GOT3 (cell line): ENCODE measurements at regions not wholly inside any gene's neighbourhood (a gene's known extent, or its start where the extent isn't known, plus 50 kb on each side); places are given as distances from the start of the nearest gene placed in this dataset.
"Not testable (repeated sequence)": the region's sequence is repeated elsewhere in the genome, so short reads cannot be mapped to it uniquely, and the experiment has no call there.

Experiments
- DNase-seq: peaks from one replicate; lab custom pipeline; 2025; ENCODE audit warnings: mixed read lengths; lab: John Stamatoyannopoulos, UW

DNA sequence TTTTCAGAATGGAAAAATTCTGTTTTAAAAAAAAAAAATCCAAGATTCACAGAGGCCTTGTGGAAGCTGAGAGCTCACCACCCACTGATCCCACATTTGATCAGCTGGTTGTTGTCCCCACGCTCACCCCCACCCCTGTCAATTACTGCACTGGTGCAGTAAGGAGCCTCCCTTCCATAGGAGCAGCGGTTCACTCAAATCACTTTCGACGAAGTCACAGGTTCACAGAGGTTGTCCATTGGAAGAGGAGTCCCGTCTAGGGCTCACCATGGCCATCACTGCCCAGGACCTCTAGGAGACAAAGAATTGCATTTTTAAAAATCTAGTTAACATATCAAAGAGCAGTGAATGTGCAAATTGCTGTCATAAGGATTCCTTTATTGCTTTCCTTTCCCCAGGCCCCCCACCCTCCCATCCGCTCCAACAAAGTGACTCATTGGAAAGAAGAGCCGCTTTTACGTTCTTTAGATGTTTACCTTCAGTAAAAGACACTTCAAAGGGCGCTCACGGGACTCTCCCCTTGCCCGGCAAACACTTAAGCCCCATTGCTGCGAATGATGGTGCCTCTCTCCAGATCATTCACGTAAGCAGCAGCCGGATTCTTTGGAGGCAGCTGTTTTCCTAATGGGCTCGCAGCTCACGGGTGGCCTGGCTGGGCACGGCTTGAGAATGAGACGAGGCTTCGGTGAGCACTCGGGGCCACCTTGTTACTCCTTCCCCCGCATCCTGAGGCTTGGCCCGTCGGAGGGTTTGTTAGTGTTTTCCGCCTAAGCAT lies 165.5 kb upstream of the SALL3 start:
- no peak for DNase-seq

DNA sequence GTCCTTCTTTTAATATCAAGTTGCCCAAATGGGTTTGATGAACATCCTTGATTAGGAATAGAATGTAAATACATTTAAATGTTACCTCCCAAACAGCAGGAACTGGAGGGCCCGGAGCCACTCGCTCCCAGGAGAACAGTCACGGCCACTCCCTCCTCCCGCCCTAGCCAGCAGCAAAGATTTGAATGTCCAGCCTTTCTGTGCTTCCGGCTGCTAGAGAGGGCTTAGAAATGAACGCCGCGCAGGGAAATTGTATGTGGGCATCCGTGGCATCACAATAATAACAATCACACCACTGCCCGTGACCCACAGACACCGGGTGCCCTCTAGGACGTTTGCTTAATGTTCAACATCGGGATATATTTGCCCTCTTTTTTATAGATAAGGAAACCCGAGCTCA lies 164.9 kb upstream of the SALL3 start:
- DNase-seq = no peak

- DNase-seq = no peak
Observed at GRCh38 chr18:78816114-78816513, 163.5 kb upstream of the SALL3 start.

DNA sequence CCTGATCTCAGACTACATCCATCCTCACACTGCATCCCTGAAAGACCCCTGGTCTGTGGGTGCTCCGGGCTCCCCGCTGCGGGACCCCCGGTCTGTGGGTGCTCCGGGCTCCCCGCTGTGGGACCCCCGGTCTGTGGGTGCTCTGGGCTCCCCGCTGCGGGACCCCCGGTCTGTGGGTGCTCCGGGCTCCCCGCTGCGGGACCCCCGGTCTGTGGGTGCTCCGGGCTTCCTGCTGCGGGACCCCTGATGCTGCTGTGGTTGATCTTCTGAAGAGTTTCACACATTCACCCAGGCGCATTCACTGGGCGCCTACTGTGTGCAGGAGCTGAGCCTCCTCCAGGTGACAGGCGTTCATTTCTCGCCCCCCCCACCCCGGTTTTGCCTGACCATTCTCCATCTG lies 162.7 kb upstream of the SALL3 start:
- DNase-seq = no peak

DNA sequence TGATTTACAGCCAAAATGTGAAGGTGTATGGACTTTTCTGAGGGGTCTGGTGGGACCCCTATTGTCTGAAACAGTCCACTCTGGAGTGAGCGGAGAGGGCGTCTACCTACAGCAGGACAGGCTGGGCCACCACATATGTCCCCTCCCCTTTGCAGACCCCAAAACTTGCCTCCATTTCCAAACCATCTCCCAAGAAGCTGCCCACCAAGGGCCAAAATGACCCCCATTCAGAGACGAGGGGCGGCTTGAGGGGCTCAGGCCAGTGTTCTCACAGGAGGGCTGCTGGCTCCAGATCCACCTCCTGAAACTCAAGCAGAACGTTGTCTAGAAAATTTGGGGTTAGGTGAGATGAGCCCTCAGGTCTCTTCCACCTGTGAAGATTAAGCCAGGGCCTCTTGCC lies 161.1 kb upstream of the SALL3 start:
- no peak for DNase-seq

- no peak for DNase-seq
Observed at GRCh38 chr18:78818961-78819360, 160.7 kb upstream of the SALL3 start.

- DNase-seq = no peak
Observed at GRCh38 chr18:78820161-78820834, 159.3 kb upstream of the SALL3 start.

DNA sequence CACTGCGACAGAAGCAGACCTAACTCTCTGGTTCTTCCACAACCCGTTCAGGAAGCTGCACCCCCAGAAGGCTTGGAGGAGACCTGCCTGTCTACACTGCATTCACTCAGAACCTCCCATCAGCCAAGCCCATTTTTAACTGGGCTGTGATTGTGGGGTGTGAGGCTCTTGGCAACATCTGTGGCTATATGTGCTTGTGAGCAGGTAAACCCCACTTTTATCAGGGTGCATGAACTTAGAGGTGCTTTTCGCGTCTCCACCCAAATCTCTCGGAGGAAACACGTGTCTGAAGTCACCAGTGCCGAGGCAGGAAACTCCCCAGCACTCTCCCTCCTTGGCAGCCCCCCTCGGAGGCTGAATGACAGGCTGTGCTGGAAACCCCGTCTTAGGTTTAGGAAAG lies 158.2 kb upstream of the SALL3 start:
- no peak for DNase-seq

DNA sequence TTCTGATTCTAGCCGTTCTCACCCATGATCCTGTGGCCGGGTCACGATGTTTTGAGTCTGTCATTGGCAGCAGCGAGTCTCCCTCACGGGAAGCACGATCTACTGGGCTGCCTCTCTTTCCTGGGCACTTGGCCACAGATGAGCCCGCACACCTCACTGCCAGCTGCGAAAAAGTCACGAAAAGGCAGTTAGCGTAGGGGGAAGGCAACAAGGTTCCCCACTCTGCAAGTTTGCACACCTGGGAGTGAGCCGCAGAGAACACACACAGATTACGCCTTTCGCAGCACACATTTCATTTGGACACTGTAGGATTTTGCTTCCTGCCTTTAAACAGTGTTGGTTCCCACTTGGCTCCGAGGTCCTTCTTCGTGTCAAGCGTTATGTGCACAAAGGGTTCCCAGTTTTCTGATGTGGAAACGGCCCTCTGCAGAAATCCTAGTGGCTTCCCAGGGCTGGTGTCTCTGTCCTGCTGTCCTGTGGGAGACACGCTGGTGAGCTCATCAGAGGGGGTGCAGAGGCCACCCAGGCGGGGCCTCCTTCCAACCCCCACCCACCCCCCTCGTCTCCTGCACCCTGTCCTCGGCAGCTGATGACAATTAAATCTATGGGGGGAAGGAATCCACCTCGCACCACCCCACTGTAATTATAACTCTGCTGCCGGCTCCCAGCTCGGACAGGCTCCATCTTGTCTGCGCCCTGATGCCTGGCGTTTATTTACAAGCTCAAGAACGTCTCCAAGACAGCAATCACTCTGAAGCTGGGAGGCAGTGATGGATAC lies 157.3 kb upstream of the SALL3 start:
- no peak for DNase-seq

DNA sequence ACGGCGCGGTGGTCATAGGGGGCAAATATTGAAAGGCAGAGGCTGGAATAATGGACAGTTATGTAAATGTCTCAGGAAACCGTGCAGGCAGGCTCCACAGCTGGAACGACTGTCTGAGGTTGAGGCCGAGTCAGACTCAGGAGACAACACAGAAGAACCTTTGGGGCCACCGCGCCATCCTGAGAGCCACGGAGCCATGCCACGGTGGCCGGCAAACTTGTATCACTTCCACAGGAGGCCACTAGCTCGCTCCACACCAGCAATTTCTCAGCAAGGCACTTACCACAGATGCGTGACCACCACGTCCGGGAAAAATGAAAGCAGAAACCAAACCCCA lies 156.7 kb upstream of the SALL3 start:
- DNase-seq = no peak

DNA sequence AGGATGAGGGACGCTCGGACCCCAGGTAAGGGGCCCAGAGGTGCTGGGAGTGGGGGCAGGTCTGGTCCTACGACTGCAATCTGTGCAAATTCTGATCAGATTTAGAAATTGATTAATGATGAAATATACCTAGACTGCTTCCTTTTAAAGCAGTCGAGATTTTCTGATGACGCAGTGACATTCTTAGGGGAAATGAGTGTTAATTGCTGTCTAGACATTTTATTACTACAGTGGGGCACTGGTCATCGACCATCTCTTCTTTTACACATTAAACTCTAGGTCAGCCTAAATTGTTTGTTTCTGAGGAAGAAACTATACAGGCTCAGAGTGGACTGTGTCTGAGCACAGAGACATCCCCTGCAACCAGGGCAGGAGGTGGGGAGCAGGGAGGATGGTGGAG lies 154.4 kb upstream of the SALL3 start:
- no peak for DNase-seq

- DNase-seq = no peak
Observed at GRCh38 chr18:78826631-78827030, 153.0 kb upstream of the SALL3 start.

DNA sequence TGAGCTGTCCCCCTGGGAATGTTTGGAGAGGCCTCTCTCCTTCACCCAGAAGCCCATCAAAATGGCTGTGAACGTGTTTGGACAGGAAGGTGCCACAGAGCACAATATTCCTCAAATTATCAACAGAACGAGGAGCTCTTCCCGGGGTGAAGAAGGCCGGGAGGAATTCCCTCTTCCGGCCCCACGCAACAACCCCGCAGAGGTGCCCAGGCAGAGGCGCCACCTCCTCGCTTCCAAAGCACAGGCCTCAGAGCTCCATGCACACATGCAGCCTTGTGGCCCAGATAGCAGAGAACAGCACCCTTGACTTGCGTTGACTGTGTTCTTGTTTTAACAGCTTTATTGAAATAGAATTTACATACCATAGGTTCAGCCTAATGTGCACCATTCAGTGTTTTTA lies 152.5 kb upstream of the SALL3 start:
- DNase-seq = no peak

- DNase-seq = no peak
Observed at GRCh38 chr18:78828131-78828530, 151.5 kb upstream of the SALL3 start.

DNA sequence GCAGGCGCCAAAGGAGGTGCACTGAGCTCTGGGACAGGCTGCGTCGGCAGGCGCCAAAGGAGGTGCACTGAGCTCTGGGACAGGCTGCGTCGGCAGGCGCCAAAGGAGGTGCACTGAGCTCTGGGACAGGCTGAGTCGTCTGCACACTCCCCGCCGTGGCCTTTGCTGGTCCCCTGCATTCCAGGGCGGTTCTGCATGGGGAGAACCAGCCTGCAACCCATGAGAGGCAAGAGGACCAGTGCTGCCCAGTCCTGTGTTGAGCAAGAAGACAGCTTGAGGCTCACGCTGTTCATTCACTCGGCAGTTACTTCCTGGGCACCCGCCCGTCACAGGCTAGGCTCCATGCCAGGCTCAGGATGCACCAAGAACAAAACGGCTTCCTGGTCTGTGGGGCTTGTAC lies 150.6 kb upstream of the SALL3 start:
- not testable (repeated sequence) for DNase-seq

GRCh38 chr18:78830161-78830560 lies 149.5 kb upstream of the SALL3 start:
- DNase-seq = no peak

DNA sequence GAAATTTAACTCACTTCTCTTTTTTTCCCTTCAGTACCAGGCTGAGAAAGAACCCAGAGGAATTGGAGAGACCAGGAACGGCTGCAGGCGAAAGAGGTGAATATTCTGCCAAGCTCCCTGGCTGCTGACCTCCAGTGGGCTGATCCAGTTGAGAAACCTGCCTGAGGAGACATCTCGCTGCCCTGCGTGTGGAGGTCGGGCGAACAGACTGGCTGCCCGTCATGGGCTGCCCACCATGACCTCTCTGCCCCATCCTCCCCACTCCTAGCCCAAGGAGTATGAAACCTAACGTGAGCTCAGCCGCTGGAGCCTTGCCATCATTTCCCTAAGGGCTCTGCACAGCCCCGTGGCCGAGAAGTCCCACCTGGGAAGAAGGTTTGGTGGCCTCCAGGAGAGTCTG lies 148.8 kb upstream of the SALL3 start:
- no peak for DNase-seq

- DNase-seq = no peak
Observed at GRCh38 chr18:78831603-78832002, 148.0 kb upstream of the SALL3 start.

- DNase-seq = no peak
Observed at GRCh38 chr18:78833833-78834232, 145.8 kb upstream of the SALL3 start.

DNA sequence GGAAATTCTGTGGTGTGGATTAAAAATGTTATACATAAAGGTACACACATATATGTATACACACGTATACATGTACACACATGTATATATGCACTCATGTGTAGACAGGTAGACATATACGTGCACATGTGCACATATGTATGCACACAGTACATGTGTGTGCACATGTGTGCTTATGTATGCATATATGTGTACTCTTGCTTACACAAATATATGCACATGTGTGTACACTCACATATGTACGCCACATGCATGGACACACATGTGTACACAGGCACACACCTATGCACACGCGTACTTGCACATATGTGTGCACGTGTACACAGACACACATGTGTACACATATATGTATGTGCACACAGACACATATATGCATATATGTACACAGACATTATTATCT lies 142.8 kb upstream of the SALL3 start:
- DNase-seq = no peak

DNA sequence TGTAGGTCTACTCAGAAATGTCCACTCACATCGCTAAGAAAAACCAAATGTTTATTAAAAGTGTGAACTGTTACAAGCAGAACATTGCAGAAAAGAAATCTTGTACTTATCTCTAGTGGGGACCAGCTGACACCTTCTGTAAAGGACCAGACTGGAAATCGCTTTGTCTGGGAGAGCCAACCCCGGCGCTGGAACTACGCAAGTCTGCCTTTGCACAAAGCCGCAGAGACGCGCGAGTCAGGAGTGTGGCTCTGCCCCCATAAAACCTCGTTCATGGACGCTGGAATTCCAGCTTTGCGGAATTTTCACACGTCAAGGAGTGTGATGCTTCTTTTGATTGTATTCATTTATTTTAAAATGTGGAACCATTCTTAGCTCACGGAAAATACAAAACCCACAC lies 141.9 kb upstream of the SALL3 start:
- DNase-seq = no peak

DNA sequence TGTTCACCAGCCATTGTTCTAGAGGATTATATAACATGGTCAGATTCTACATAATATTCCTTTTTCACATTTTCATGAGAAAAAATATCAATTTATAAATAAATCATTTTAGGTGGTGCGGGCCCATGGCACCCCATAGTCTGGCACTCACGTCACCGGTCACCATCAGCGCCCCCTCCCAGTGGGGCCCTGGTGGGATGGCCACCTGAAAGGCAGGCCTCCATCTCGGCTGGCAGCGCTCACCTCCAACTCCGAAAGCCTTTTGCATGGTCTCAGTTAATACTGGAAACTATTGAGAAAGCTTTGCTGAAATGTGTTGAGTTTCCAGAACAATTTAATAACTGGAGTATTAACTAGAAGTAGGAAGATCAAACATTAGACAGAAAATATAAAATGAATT lies 141.4 kb upstream of the SALL3 start:
- no peak for DNase-seq

GRCh38 chr18:78849046-78849445 lies 130.6 kb upstream of the SALL3 start:
- DNase-seq = no peak
